Type B pancreatic cell (in vitro differentiated cells): ENCODE measurements at regions not wholly inside any gene's neighbourhood (a gene's known extent, or its start where the extent isn't known, plus 50 kb on each side); places are given as distances from the start of the nearest gene placed in this dataset.

Experiments used
- DNase-seq: peaks from one replicate; pipeline ENCODE4 v3.0.0; 2021; ENCODE audit warnings: mixed read lengths; ENCODE audit not compliant: unreplicated experiment; ENCODE audit errors: extremely low spot score
- H3K27ac Mint-ChIP-seq: 2 replicates; pipeline ENCODE4 v1.8.0; 2021; ENCODE audit warnings: mild to moderate bottlenecking, mixed read lengths
- H3K27me3 Mint-ChIP-seq: 2 replicates; pipeline ENCODE4 v1.8.0; 2021; ENCODE audit warnings: mixed read lengths
- H3K36me3 Mint-ChIP-seq: 2 replicates; pipeline ENCODE4 v1.8.0; 2021; ENCODE audit warnings: mixed read lengths
- H3K4me1 Mint-ChIP-seq: one replicate; pipeline ENCODE4 v1.8.0; 2021; ENCODE audit warnings: mixed read lengths; ENCODE audit not compliant: unreplicated experiment
- H3K4me3 Mint-ChIP-seq: 2 replicates; pipeline ENCODE4 v1.8.0; 2021; ENCODE audit warnings: mild to moderate bottlenecking, mixed read lengths
- H3K9me3 Mint-ChIP-seq: 2 replicates; pipeline ENCODE4 v1.8.0; 2021; ENCODE audit warnings: mixed read lengths
- TF ChIP-seq, protein P1 (sequence below): fragments of 200-600 bp; sonication (generic); conservative IDR thresholded peaks from 2 replicates; pipeline ENCODE4 v1.5.0; 2021; ENCODE audit warnings: antibody characterized with exemption, mild to moderate bottlenecking

DNA sequence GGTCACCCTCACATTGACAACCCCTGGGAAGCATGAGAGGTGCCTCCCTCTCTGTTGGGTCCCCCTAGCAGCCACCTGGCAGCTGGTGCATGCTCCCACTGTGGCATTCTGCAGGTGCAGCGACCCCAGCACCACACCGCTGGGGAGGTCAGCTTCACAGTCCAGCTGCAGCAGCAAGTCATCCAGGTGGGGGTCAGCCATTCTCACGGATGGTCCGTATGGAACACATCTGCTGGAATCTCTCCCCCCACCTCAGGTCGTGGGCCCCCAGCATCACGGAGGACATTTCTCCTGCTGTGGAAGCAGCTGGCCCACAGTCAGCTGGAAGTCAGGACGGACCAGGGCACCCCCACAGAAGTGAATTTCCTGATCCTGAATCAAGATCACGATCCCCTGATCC lies 201.3 kb downstream of the COG6 start:
- Mint-ChIP-seq H3K27ac (no peak overlapping the region), H3K27me3 (no peaks in the 10 kb centered on the region), H3K4me3 (no peak overlapping the region), H3K4me1 (no peaks in the 10 kb centered on the region), H3K9me3 (no peaks in the 10 kb centered on the region), H3K36me3 (no peaks in the 10 kb centered on the region)
- TF ChIP-seq, protein P1, sequence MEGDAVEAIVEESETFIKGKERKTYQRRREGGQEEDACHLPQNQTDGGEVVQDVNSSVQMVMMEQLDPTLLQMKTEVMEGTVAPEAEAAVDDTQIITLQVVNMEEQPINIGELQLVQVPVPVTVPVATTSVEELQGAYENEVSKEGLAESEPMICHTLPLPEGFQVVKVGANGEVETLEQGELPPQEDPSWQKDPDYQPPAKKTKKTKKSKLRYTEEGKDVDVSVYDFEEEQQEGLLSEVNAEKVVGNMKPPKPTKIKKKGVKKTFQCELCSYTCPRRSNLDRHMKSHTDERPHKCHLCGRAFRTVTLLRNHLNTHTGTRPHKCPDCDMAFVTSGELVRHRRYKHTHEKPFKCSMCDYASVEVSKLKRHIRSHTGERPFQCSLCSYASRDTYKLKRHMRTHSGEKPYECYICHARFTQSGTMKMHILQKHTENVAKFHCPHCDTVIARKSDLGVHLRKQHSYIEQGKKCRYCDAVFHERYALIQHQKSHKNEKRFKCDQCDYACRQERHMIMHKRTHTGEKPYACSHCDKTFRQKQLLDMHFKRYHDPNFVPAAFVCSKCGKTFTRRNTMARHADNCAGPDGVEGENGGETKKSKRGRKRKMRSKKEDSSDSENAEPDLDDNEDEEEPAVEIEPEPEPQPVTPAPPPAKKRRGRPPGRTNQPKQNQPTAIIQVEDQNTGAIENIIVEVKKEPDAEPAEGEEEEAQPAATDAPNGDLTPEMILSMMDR, result no peak
- no peak for DNase-seq

DNA sequence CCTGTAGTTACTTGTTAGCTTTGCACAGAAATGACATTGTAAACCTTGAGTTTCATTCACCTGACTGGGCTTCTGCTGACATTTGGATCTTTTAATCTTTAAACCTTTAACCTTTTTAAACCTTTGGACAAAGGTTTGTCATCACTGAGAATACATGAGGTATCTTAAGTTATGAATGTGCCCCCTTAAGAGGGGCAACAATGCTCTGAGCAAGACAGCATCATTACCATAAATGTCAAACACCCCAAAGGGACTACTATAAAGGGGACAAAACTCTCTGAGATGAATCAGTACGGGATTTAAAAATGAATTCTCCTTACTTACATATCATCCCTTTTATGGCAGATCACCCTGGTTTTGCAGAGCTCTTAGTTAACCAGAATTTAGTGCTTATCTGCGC lies 203.3 kb downstream of the COG6 start:
- Mint-ChIP-seq H3K36me3 (no peaks in the 10 kb centered on the region), H3K4me1 (no peaks in the 10 kb centered on the region), H3K9me3 (no peaks in the 10 kb centered on the region), H3K4me3 (no peak overlapping the region), H3K27ac (no peak overlapping the region), H3K27me3 (no peaks in the 10 kb centered on the region)
- TF ChIP-seq, protein P1, result no peak
- DNase-seq, result no peak

DNA sequence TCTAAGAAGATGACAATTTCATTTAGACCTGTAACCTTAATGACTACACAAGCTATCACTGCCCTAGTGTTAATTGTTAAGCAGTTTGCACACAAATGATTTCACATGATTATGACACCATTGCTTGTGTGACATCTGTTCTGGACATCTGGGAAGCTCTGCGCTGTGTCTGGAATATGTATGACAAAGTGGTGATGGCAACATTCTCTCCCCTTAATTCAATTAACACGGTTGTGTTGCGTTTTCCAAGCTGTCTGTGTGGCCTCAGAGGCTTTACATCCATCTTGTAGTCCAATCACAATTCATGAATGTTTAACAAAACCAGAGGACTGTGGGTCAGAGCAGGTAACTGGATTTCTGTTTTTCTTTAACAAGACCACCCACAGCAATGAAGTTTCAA lies 204.4 kb downstream of the COG6 start:
- no peaks in the 10 kb centered on the region for H3K4me1 Mint-ChIP-seq
- TF ChIP-seq, protein P1, result no peak
- H3K36me3 Mint-ChIP-seq, result no peaks in the 10 kb centered on the region
- H3K4me3 Mint-ChIP-seq, result no peak overlapping the region
- no peak for DNase-seq
- H3K27me3 Mint-ChIP-seq, result no peaks in the 10 kb centered on the region
- no peaks in the 10 kb centered on the region for H3K9me3 Mint-ChIP-seq
- H3K27ac Mint-ChIP-seq, result no peak overlapping the region

DNA sequence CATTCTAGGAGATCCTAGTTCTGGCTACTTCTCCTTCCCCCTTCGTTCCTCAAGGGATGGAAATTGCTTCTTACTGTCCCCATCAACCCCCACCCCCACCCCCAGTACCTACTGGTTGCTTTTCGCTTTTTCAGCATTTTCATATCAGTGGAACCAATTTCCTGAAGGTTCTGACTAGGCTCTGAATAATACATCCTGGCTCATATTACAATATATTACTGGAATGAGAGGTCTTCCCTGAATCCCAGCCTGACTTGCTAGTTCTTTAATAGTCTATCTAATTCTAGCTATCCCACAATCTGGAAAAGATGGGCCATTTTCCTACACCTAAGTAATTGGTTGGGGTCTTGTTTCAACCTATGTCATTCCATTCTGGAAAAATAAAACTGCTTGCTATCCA lies 207.4 kb downstream of the COG6 start:
- TF ChIP-seq, protein P1, result no peak
- H3K4me1 Mint-ChIP-seq, result no peaks in the 10 kb centered on the region
- H3K4me3 Mint-ChIP-seq, result no peak overlapping the region
- H3K9me3 Mint-ChIP-seq, result no peaks in the 10 kb centered on the region
- H3K27me3 Mint-ChIP-seq, result no peaks in the 10 kb centered on the region
- DNase-seq, result no peak
- H3K27ac Mint-ChIP-seq, result no peak overlapping the region
- no peaks in the 10 kb centered on the region for H3K36me3 Mint-ChIP-seq

DNA sequence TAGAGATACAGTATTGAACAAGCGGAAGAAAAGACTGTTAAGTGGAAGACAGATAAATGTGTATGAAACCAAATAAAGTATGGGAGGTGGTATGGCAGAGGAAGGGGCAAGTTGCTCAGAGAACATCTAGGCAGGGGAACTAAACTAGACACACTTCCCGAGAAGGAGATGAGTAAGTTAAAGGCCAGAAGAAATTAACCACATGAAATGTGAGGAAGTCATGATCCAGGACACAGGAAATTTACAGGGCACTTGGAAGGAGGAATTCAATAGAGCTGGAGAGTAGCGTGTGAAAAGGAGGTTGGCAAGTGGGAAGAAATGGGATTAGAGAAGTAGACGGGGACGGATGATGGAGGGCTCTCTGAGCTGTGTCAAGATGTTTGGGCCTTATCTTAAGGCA lies 208.8 kb downstream of the COG6 start:
- no peak overlapping the region for H3K4me3 Mint-ChIP-seq
- no peaks in the 10 kb centered on the region for H3K9me3 Mint-ChIP-seq
- no peak for DNase-seq
- no peaks in the 10 kb centered on the region for H3K27me3 Mint-ChIP-seq
- no peak overlapping the region for H3K27ac Mint-ChIP-seq
- no peaks in the 10 kb centered on the region for H3K4me1 Mint-ChIP-seq
- TF ChIP-seq, protein P1, result no peak
- no peaks in the 10 kb centered on the region for H3K36me3 Mint-ChIP-seq

DNA sequence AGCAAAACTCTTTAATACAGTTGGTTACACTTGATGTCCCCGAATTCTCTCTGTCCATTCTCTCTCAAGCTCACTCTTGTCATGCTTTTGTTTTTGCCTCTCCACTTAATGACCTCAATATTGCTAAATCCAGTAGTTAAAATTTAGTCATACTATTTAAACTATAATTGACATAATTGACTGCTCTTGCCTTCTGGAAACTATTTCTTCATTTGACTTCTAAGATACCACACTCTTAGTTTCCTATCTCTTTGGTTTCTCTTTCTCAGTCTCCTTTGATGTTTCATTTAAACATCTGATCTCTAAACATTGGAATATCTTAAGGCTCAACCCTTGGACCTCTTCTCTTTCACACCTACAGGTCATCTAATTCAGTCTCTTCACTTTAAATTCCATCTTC lies 211.3 kb downstream of the COG6 start:
- Mint-ChIP-seq H3K9me3 (no peaks in the 10 kb centered on the region), H3K27ac (no peak overlapping the region), H3K4me1 (no peaks in the 10 kb centered on the region), H3K36me3 (no peaks in the 10 kb centered on the region), H3K27me3 (no peaks in the 10 kb centered on the region), H3K4me3 (no peak overlapping the region)
- DNase-seq, result no peak
- TF ChIP-seq, protein P1, result no peak
